Upper lobe of right lung (tissue), 1 donor: ENCODE measurements at regions not wholly inside any gene's neighbourhood (a gene's known extent, or its start where the extent isn't known, plus 50 kb on each side); places are given as distances from the start of the nearest gene placed in this dataset.

ENCODE experiments used
- ATAC-seq: fragments of 200-7000 bp; cut with Tn5 transposase; one replicate; pipeline ENCODE4 v1.9.1; 2020; ENCODE audit warnings: mild to moderate bottlenecking, moderate library complexity
- DNase-seq: peaks from one replicate; pipeline ENCODE4 v3.0.0-alpha.2; 2020
- H3K27ac ChIP-seq: fragments of 200-600 bp; one replicate; pipeline ENCODE4 v1.8.0; 2022
- H3K27me3 ChIP-seq: fragments of 200-600 bp; one replicate; pipeline ENCODE4 v1.8.0; 2022; ENCODE audit warnings: mild to moderate bottlenecking
- H3K36me3 ChIP-seq: fragments of 200-600 bp; one replicate; pipeline ENCODE4 v1.8.0; 2022
- H3K4me1 ChIP-seq: fragments of 200-600 bp; one replicate; pipeline ENCODE4 v1.8.0; 2022
- H3K4me3 ChIP-seq: fragments of 200-600 bp; one replicate; pipeline ENCODE4 v1.8.0; 2022; ENCODE audit warnings: mild to moderate bottlenecking
- H3K9me3 ChIP-seq: fragments of 200-600 bp; one replicate; pipeline ENCODE4 v1.8.0; 2022
- intact Hi-C: fragments of 100-400 bp; cut with DNase I; formaldehyde crosslinking; loops from one replicate; pipeline ENCODE4 v1.11.0; 2022
- TF ChIP-seq, protein P1 (sequence below): fragments of 200-600 bp; IDR thresholded peaks from one replicate; pipeline ENCODE4 v1.8.0; 2022; ENCODE audit warnings: antibody characterized with exemption
- donor health status: DM: no; HTN: yes; CAD: no; lungs with severe emphysema.

DNA sequence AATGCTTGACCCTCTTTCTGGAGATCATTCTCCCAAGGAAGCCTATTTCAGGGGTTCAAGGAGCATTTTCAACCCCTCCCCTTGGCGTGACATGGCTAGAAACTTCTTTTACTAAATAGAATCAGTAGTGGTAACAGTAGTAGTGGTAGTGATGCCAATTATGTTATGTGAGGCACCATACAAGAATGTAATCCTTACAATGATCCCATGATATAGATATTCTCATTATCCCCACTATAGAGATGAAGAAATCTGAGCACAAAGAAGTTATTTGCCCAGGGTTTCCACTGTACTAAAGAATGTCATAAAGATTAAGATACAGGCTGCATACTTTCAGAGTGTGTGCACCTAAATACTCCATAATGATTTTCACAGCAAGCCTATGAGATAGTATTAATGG lies 155.4 kb upstream of the CLINT1 start:
- no peaks in the 10 kb centered on the region for H3K9me3 ChIP-seq

DNA sequence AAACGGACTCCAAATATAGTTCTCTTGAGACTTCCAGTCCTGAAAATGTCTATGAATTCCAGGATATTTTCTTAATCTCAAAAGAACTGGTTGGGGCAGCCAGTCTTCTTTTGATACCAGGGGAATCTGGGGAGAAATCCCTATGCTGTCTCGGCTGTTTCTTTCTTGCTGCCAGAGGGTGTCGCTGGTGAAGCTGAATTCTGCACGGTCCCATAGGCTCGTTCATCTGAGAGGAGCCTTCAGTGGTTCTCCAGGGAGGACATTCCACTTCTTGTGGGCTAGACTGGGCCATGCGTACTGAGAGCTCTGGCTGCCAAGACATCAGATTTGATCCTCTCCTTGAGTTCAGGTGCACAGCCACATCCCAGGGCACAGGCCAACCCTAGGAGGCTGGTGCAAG lies 155.0 kb upstream of the CLINT1 start:
- no peak overlapping the region for H3K27ac ChIP-seq
- TF ChIP-seq, protein P1, sequence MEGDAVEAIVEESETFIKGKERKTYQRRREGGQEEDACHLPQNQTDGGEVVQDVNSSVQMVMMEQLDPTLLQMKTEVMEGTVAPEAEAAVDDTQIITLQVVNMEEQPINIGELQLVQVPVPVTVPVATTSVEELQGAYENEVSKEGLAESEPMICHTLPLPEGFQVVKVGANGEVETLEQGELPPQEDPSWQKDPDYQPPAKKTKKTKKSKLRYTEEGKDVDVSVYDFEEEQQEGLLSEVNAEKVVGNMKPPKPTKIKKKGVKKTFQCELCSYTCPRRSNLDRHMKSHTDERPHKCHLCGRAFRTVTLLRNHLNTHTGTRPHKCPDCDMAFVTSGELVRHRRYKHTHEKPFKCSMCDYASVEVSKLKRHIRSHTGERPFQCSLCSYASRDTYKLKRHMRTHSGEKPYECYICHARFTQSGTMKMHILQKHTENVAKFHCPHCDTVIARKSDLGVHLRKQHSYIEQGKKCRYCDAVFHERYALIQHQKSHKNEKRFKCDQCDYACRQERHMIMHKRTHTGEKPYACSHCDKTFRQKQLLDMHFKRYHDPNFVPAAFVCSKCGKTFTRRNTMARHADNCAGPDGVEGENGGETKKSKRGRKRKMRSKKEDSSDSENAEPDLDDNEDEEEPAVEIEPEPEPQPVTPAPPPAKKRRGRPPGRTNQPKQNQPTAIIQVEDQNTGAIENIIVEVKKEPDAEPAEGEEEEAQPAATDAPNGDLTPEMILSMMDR, result peak; percentile 19
- no peaks in the 10 kb centered on the region for H3K9me3 ChIP-seq
- no peaks in the 10 kb centered on the region for H3K4me1 ChIP-seq
- ATAC-seq (peak; percentile 55), DNase-seq (no peak)
- no peak overlapping the region for H3K4me3 ChIP-seq
- H3K36me3 ChIP-seq, result no peaks in the 10 kb centered on the region
- intact Hi-C loops, result no loop called here
- no peaks in the 10 kb centered on the region for H3K27me3 ChIP-seq

More for the DNA sequence above, 155.4 kb upstream of the CLINT1 start:
- ATAC-seq, result no peak
- TF ChIP-seq, protein P1, result no peak
- H3K36me3 ChIP-seq, result no peaks in the 10 kb centered on the region
- no peak for DNase-seq
- intact Hi-C loops, result no loop called here
- H3K27me3 ChIP-seq, result no peaks in the 10 kb centered on the region
- H3K4me3 ChIP-seq, result no peak overlapping the region
- H3K27ac ChIP-seq, result no peak overlapping the region
- no peaks in the 10 kb centered on the region for H3K4me1 ChIP-seq

GRCh38 chr5:158013303-158013702 lies 154.4 kb upstream of the CLINT1 start:
- no peaks in the 10 kb centered on the region for H3K27me3 ChIP-seq
- no peaks in the 10 kb centered on the region for H3K9me3 ChIP-seq
- no peak overlapping the region for H3K27ac ChIP-seq
- DNase-seq (no peak), ATAC-seq (no peak)
- intact Hi-C loops, result no loop called here
- no peaks in the 10 kb centered on the region for H3K36me3 ChIP-seq
- no peak overlapping the region for H3K4me3 ChIP-seq
- H3K4me1 ChIP-seq, result no peaks in the 10 kb centered on the region
- TF ChIP-seq, protein P1, result no peak

GRCh38 chr5:158011422-158011821 lies 152.5 kb upstream of the CLINT1 start:
- H3K27ac ChIP-seq, result no peak overlapping the region
- DNase-seq, result no peak
- no peak for ATAC-seq
- no peaks in the 10 kb centered on the region for H3K9me3 ChIP-seq
- TF ChIP-seq, protein P1, result no peak
- H3K4me3 ChIP-seq, result no peak overlapping the region
- no peaks in the 10 kb centered on the region for H3K27me3 ChIP-seq
- intact Hi-C loops, result no loop called here
- no peaks in the 10 kb centered on the region for H3K36me3 ChIP-seq
- no peaks in the 10 kb centered on the region for H3K4me1 ChIP-seq

GRCh38 chr5:158010831-158011230 lies 151.9 kb upstream of the CLINT1 start:
- intact Hi-C loops, result no loop called here
- no peak for ATAC-seq
- Histone ChIP-seq H3K4me3 (no peak overlapping the region), H3K36me3 (no peaks in the 10 kb centered on the region), H3K27me3 (no peaks in the 10 kb centered on the region), H3K9me3 (no peaks in the 10 kb centered on the region), H3K4me1 (no peaks in the 10 kb centered on the region), H3K27ac (no peak overlapping the region)
- TF ChIP-seq, protein P1, result no peak
- DNase-seq, result no peak

DNA sequence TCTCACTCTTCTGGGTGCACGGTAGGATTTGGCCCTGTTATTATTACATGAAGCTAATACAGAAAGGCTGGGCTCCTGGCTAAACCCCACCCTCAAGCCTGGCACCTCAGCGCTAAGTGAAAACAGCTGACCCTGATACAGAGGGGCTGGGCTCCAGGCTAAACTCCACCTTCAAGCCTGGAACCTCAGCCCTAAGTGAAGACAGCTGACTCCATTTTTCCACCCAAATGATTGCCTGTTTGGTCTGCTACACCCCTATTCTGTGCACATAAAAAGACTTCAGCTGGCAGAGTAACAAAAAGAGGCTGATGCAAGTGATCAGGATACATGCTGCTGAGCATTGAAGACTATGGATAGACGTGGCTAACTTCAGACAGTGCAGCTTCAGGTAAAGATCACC lies 148.4 kb upstream of the CLINT1 start:
- H3K27me3 ChIP-seq, result no peaks in the 10 kb centered on the region
- DNase-seq (no peak), ATAC-seq (no peak)
- no peak overlapping the region for H3K4me3 ChIP-seq
- H3K27ac ChIP-seq, result no peak overlapping the region
- intact Hi-C loops, result no loop called here
- H3K4me1 ChIP-seq, result no peaks in the 10 kb centered on the region
- TF ChIP-seq, protein P1, result no peak
- H3K36me3 ChIP-seq, result no peaks in the 10 kb centered on the region
- no peaks in the 10 kb centered on the region for H3K9me3 ChIP-seq
